HL-60 (cell line): ENCODE measurements at regions not wholly inside any gene's neighbourhood (a gene's known extent, or its start where the extent isn't known, plus 50 kb on each side); places are given as distances from the start of the nearest gene placed in this dataset.

Experiments used
- DNase-seq, 2 experiments: peaks; one replicate each; pipeline ENCODE4 v3.0.0-alpha.2; 2010 to 2020; ENCODE audit warnings: low read depth in 1 of 2, low spot score in 1 of 2
- H3K27ac ChIP-seq: fragments of 250-450 bp; sonication (Bioruptor Pico); replicated peaks from 2 replicates; pipeline ENCODE4 v1.5.1; 2020; ENCODE audit warnings: mild to moderate bottlenecking, moderate library complexity
- H3K27me3 ChIP-seq: fragments of 250-450 bp; sonication (Bioruptor Pico); 2 replicates; pipeline ENCODE4 v1.5.1; 2021; ENCODE audit warnings: mild to moderate bottlenecking, moderate library complexity; ENCODE audit not compliant: insufficient read depth, poor library complexity, severe bottlenecking
- H3K4me3 ChIP-seq: replicated peaks from 2 replicates; pipeline ENCODE4 v1.5.1; 2011; ENCODE audit warnings: mild to moderate bottlenecking, control low read depth, low read length; ENCODE audit not compliant: insufficient read depth
- CTCF ChIP-seq: IDR thresholded peaks from one replicate; pipeline ENCODE4 v1.5.1; 2011; ENCODE audit warnings: low read length, control low read depth, inconsistent platforms; ENCODE audit not compliant: insufficient read depth
- GABPA ChIP-seq: IDR thresholded peaks from 2 replicates; pipeline ENCODE4 v1.6.1; 2012; ENCODE audit warnings: low read depth
- POLR2AphosphoS5 ChIP-seq: IDR thresholded peaks from 2 replicates; pipeline ENCODE4 v1.6.1; 2012; ENCODE audit warnings: low read depth
- REST ChIP-seq: IDR thresholded peaks from 2 replicates; pipeline ENCODE4 v1.6.1; 2012; ENCODE audit warnings: low read depth; ENCODE audit not compliant: insufficient replicate concordance
- SPI1 ChIP-seq: IDR thresholded peaks from 2 replicates; pipeline ENCODE4 v1.6.1; 2012; ENCODE audit warnings: low read depth, mild to moderate bottlenecking, borderline replicate concordance

GRCh38 chr2:196442211-196442610, 197.3 kb upstream of the CCDC150 start:
- no peak overlapping the region for H3K27ac ChIP-seq
- no peak for DNase-seq

GRCh38 chr2:196444442-196444841, 195.1 kb upstream of the CCDC150 start:
- DNase-seq: no peak
- Histone ChIP-seq H3K4me3 (no peak overlapping the region), H3K27ac (no peak overlapping the region), H3K27me3 (peaks cover 2% of the 10 kb centered on the region)
- TF ChIP-seq POLR2AphosphoS5 (no peak), SPI1 (no peak), CTCF (no peak), GABPA (no peak)

More at GRCh38 chr2:196442211-196442610, 197.3 kb upstream of the CCDC150 start:
- Histone ChIP-seq H3K27me3 (no peaks in the 10 kb centered on the region), H3K4me3 (no peak overlapping the region)
- TF ChIP-seq REST: no peak
- no peak for TF ChIP-seq CTCF
- TF ChIP-seq POLR2AphosphoS5: no peak
- TF ChIP-seq SPI1: no peak
- no peak for TF ChIP-seq GABPA

GRCh38 chr2:196445991-196446390, 193.5 kb upstream of the CCDC150 start:
- DNase-seq: no peak
- Histone ChIP-seq H3K4me3 (no peak overlapping the region), H3K27ac (no peak overlapping the region), H3K27me3 (peaks cover 2% of the 10 kb centered on the region)
- TF ChIP-seq POLR2AphosphoS5 (no peak), CTCF (no peak), SPI1 (no peak), REST (no peak), GABPA (no peak)

- peaks cover 2% of the 10 kb centered on the region for H3K27me3 ChIP-seq
- TF ChIP-seq POLR2AphosphoS5: no peak
- TF ChIP-seq SPI1: no peak
- TF ChIP-seq CTCF: no peak
- TF ChIP-seq REST: no peak
- TF ChIP-seq GABPA: no peak
- H3K4me3 ChIP-seq: no peak overlapping the region
- DNase-seq: no peak
- H3K27ac ChIP-seq: no peak overlapping the region
Measured at GRCh38 chr2:196448407-196449079, 191.0 kb upstream of the CCDC150 start.
